KMS-11 (cell line): ENCODE measurements at regions not wholly inside any gene's neighbourhood (a gene's known extent, or its start where the extent isn't known, plus 50 kb on each side); places are given as distances from the start of the nearest gene placed in this dataset.

Experiments
- H2AFZ ChIP-seq: fragments of 200-600 bp; sonication (generic); 2 replicates; pipeline ENCODE4 v1.6.1; 2016; ENCODE audit warnings: antibody characterized with exemption, mixed run types, low read depth
- H3K27ac ChIP-seq: fragments of 200-600 bp; sonication (generic); 2 replicates; pipeline ENCODE4 v1.6.1; 2016; ENCODE audit warnings: mild to moderate bottlenecking, mixed run types
- H3K27me3 ChIP-seq: fragments of 200-600 bp; sonication (generic); 2 replicates; pipeline ENCODE4 v1.6.1; 2017; ENCODE audit warnings: mild to moderate bottlenecking, low read depth, mixed run types, moderate library complexity; ENCODE audit not compliant: insufficient read depth
- H3K36me3 ChIP-seq: fragments of 200-600 bp; sonication (generic); 2 replicates; pipeline ENCODE4 v1.6.1; 2017; ENCODE audit warnings: mild to moderate bottlenecking, mixed run types; ENCODE audit not compliant: insufficient read depth
- H3K4me1 ChIP-seq: fragments of 200-600 bp; sonication (generic); 2 replicates; pipeline ENCODE4 v1.6.1; 2016; ENCODE audit warnings: mild to moderate bottlenecking, low read depth, mixed run types; ENCODE audit not compliant: poor library complexity, severe bottlenecking
- H3K4me2 ChIP-seq: fragments of 200-600 bp; sonication (generic); 2 replicates; pipeline ENCODE4 v1.7.0; 2016; ENCODE audit warnings: mild to moderate bottlenecking, mixed run types
- H3K4me3 ChIP-seq: fragments of 200-600 bp; sonication (generic); IDR thresholded peaks from 2 replicates; pipeline ENCODE4 v1.6.1; 2017; ENCODE audit warnings: low read depth, low read length, mixed read lengths; ENCODE audit not compliant: insufficient read depth
- H3K79me2 ChIP-seq: fragments of 200-600 bp; sonication (generic); 2 replicates; pipeline ENCODE4 v1.6.1; 2016; ENCODE audit warnings: low read depth, mixed run types; ENCODE audit not compliant: insufficient read depth
- H3K9ac ChIP-seq: fragments of 200-600 bp; sonication (generic); 2 replicates; pipeline ENCODE4 v1.6.1; 2016; ENCODE audit warnings: mild to moderate bottlenecking, mixed run types
- H4K20me1 ChIP-seq: fragments of 200-600 bp; sonication (generic); 2 replicates; pipeline ENCODE4 v1.6.1; 2016; ENCODE audit warnings: mild to moderate bottlenecking, mixed run types; ENCODE audit not compliant: insufficient read depth
- TF ChIP-seq, protein P1 (sequence below): fragments of 200-600 bp; sonication (generic); conservative IDR thresholded peaks from 2 replicates; pipeline ENCODE4 v1.6.1; 2017; ENCODE audit warnings: low read depth, mild to moderate bottlenecking, antibody characterized with exemption, low read length, moderate library complexity, mixed read lengths

DNA sequence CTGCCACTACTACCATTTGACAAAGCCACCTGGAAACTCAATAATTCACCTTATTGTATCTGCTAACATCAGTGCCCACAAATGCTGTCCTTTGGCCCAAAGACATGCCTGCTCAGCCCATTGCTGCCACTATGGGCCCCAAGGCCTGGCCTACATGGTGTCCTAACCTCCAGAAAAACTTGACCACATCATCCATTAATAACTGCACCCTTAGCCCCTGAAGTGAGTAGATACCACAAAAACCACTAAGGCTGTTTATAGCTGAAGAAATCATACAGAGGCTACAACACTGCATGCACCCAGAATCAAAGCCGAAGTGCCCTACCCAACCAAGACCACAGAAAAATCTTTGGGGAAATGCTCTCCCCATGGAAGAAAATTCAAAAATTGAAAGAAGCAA is 932.8 kb upstream of the SLITRK6 start:
- Histone ChIP-seq H3K4me3 (no peak overlapping the region), H4K20me1 (no peaks in the 10 kb centered on the region), H2AFZ (no peak overlapping the region), H3K79me2 (no peaks in the 10 kb centered on the region), H3K27me3 (no peaks in the 10 kb centered on the region), H3K4me2 (peak overlapping the region; percentile 48), H3K36me3 (no peaks in the 10 kb centered on the region), H3K4me1 (peaks cover 54% of the 10 kb centered on the region), H3K27ac (peak overlapping the region; percentile 55; the same call in 1 of the 2 replicates), H3K9ac (no peak overlapping the region)
- TF ChIP-seq, protein P1, sequence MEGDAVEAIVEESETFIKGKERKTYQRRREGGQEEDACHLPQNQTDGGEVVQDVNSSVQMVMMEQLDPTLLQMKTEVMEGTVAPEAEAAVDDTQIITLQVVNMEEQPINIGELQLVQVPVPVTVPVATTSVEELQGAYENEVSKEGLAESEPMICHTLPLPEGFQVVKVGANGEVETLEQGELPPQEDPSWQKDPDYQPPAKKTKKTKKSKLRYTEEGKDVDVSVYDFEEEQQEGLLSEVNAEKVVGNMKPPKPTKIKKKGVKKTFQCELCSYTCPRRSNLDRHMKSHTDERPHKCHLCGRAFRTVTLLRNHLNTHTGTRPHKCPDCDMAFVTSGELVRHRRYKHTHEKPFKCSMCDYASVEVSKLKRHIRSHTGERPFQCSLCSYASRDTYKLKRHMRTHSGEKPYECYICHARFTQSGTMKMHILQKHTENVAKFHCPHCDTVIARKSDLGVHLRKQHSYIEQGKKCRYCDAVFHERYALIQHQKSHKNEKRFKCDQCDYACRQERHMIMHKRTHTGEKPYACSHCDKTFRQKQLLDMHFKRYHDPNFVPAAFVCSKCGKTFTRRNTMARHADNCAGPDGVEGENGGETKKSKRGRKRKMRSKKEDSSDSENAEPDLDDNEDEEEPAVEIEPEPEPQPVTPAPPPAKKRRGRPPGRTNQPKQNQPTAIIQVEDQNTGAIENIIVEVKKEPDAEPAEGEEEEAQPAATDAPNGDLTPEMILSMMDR: no peak

DNA sequence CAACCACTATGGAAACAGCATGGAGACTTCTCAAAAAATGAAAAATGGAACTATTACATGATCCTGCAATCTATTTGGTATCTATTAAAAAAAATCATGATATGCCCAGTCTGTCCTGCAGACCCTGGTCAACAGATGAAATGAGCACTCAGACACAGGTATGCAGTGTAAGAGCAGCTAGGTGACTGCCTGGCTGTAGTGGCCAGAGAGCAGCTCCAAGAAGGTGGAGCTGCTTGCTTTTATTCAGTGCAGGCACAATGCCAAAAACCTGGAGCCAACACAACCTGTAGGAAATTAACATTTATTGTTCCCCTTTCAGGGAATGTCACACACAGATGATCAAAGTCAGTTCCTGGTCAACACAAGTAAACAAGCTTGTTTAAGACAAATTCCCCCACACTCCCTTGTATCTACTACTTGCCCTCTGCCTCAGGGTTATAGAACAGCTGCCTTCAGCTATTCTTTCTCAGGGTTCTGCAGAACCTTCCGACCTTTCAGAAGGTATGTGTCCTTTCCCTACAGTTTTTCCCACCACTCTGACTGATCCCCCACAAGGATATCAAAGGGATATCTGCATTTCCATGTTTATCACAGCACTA is 933.7 kb upstream of the SLITRK5 start:
- Histone ChIP-seq H4K20me1 (no peaks in the 10 kb centered on the region), H2AFZ (no peak overlapping the region), H3K27me3 (no peaks in the 10 kb centered on the region), H3K4me3 (no peak overlapping the region), H3K9ac (no peak overlapping the region), H3K36me3 (no peaks in the 10 kb centered on the region), H3K4me1 (peaks cover 24% of the 10 kb centered on the region), H3K79me2 (no peaks in the 10 kb centered on the region), H3K27ac (no peak overlapping the region), H3K4me2 (no peak overlapping the region)
- TF ChIP-seq, protein P1: no peak

DNA sequence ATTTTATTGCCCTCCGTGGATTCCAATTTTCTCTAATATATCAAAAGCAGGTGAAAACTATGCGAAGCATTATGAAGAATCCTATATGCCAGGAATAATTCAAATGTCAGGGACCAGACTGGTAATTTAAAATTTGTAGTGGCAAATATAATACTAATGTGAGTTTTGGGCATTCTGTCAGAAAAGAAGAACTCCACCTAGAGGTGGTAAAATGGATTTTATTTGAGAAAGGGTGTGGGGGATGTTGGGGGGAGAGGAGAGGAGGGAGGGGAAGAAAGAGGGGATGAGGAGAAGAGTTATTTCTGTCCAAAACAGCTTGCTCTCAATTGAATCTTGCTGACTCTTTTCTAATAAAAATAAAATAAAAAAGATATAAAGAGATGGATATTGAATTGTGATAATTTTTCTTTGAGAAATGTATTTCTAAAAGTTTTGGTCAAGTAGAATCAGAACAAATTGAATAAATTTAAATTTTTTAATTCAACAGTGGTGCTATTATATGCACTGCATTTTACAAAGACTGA is 929.3 kb upstream of the SLITRK5 start:
- Histone ChIP-seq H3K27me3 (no peaks in the 10 kb centered on the region), H3K9ac (no peak overlapping the region), H3K36me3 (no peaks in the 10 kb centered on the region), H4K20me1 (no peaks in the 10 kb centered on the region), H3K27ac (no peak overlapping the region), H3K79me2 (no peaks in the 10 kb centered on the region), H3K4me3 (no peak overlapping the region), H3K4me2 (no peak overlapping the region), H2AFZ (no peak overlapping the region), H3K4me1 (no peaks in the 10 kb centered on the region)
- TF ChIP-seq, protein P1: no peak

DNA sequence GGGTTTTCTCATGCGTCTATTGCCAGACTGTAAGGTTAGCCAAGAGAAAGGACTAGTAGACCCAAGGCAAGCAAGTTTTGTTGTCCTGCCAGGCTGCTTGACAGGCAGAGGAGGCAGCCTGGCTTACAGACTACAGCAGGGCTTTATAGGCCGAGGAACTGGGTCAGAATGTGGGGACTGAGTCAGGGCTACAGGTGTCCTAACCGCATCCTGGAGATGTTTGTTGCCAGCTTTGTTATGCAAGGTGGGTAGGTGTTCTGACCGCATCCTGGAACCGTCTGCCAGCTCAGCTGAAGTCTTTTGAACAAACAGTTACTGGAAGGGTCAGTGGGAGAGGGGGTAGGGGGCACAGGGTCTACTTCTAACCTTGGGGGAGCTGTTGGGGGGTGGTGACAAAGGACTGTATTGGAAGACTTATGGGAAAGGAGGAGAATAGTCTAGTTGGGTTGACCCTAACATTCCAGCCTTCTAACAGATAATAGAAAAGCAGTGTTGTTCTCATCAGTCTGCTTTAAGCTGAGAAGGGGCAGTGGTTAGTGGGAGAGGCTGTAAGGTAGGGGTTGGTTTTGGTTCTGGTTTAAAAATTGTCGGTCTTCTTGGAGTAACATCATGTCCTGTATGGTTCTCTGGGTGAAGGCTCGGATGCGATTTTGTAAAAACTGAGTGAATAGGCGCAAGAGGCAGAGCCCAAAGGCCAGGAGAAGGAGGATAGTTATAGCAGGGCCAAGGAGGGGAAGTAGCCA is 913.8 kb upstream of the SLITRK5 start:
- Histone ChIP-seq H3K79me2 (no peaks in the 10 kb centered on the region), H3K4me2 (0 out of 2 replicates have a peak overlapping the region, but pooled peaks have one; percentile 21), H3K36me3 (no peaks in the 10 kb centered on the region), H3K27ac (peak overlapping the region; percentile 89), H2AFZ (peak overlapping the region; percentile 22; the same call in 1 of the 2 replicates), H3K9ac (peak overlapping the region; percentile 22; the same call in 1 of the 2 replicates), H3K27me3 (no peaks in the 10 kb centered on the region), H3K4me3 (no peak overlapping the region), H4K20me1 (no peaks in the 10 kb centered on the region), H3K4me1 (peaks cover 47% of the 10 kb centered on the region)
- TF ChIP-seq, protein P1: no peak
